ENCODE measurements at regions not wholly inside any gene's neighbourhood (a gene's known extent, or its start where the extent isn't known, plus 50 kb on each side); places are given as distances from the start of the nearest gene placed in this dataset.
"Not testable (repeated sequence)": the region's sequence is repeated elsewhere in the genome, so short reads cannot be mapped to it uniquely, and the experiment has no call there.

GRCh38 chr7:65462148-65462716 is 88.6 kb downstream of the ZNF92 start:
- TF ChIP-seq POLR2A (IDR thresholded peaks at IDR 0.05) (no peak), CTCF (IDR thresholded peaks at IDR 0.05) (no peak)
- no peaks in the 10 kb centered on the region for H3K36me3 ChIP-seq
- 43% methylated on average over 3 of the region's 3 CpGs for WGBS
- H3K9me3 ChIP-seq = no peaks in the 10 kb centered on the region
- H3K27ac ChIP-seq = no peak overlapping the region
- no peak for DNase-seq (ENCODE audit: low spot score)
- H3K4me1 ChIP-seq (replicated peaks) = no peaks in the 10 kb centered on the region
- no peak overlapping the region for H3K4me3 ChIP-seq
- intact Hi-C loops (cut with DNase I) = no loop called here
- no peaks in the 10 kb centered on the region for H3K27me3 ChIP-seq (replicated peaks; ENCODE audit: insufficient read depth)

GRCh38 chr7:65463184-65463583 is 89.5 kb downstream of the ZNF92 start:
- Histone ChIP-seq H3K27me3 (replicated peaks; ENCODE audit: insufficient read depth) (no peaks in the 10 kb centered on the region), H3K27ac (no peak overlapping the region), H3K9me3 (no peaks in the 10 kb centered on the region), H3K4me3 (no peak overlapping the region), H3K4me1 (replicated peaks) (no peaks in the 10 kb centered on the region), H3K36me3 (no peaks in the 10 kb centered on the region)
- intact Hi-C loops (cut with DNase I) = no loop called here
- no peak for DNase-seq (ENCODE audit: low spot score)
- WGBS = 88% methylated on average over 3 of the region's 3 CpGs
- TF ChIP-seq POLR2AphosphoS5 (IDR thresholded peaks at IDR 0.05) = no peak
- no peak for TF ChIP-seq POLR2A (IDR thresholded peaks at IDR 0.05)
- TF ChIP-seq CTCF (IDR thresholded peaks at IDR 0.05) = no peak

GRCh38 chr7:65469919-65470558 is 96.4 kb downstream of the ZNF92 start:
- H3K27ac ChIP-seq; H3K27me3 ChIP-seq (replicated peaks; ENCODE audit: insufficient read depth); H3K4me1 ChIP-seq (replicated peaks); DNase-seq (ENCODE audit: low spot score); H3K36me3 ChIP-seq; intact Hi-C loops (cut with DNase I); H3K9me3 ChIP-seq; H3K4me3 ChIP-seq: not testable (repeated sequence)
- WGBS = 83% methylated on average over 14 of the region's 14 CpGs

- Histone ChIP-seq H3K4me1 (replicated peaks) (no peaks in the 10 kb centered on the region), H3K4me3 (no peak overlapping the region), H3K27ac (no peak overlapping the region), H3K27me3 (replicated peaks; ENCODE audit: insufficient read depth) (no peaks in the 10 kb centered on the region), H3K9me3 (no peaks in the 10 kb centered on the region), H3K36me3 (no peaks in the 10 kb centered on the region)
- 89% methylated on average over 4 of the region's 4 CpGs for WGBS
- no peak for DNase-seq (ENCODE audit: low spot score)
- intact Hi-C loops (cut with DNase I) = no loop called here
- TF ChIP-seq CTCF (IDR thresholded peaks at IDR 0.05) (no peak), POLR2A (IDR thresholded peaks at IDR 0.05) (no peak), POLR2AphosphoS5 (IDR thresholded peaks at IDR 0.05) (no peak)
Measured at GRCh38 chr7:65471587-65471986, 97.9 kb downstream of the ZNF92 start.

- no peak for DNase-seq (ENCODE audit: low spot score)
- H3K36me3 ChIP-seq = no peaks in the 10 kb centered on the region
- no peaks in the 10 kb centered on the region for H3K4me1 ChIP-seq (replicated peaks)
- no peak overlapping the region for H3K4me3 ChIP-seq
- WGBS = 86% methylated on average over 4 of the region's 4 CpGs
- intact Hi-C loops (cut with DNase I) = no loop called here
- TF ChIP-seq CTCF (IDR thresholded peaks at IDR 0.05) (no peak), POLR2AphosphoS5 (IDR thresholded peaks at IDR 0.05) (no peak), POLR2A (IDR thresholded peaks at IDR 0.05) (no peak)
- no peak overlapping the region for H3K27ac ChIP-seq
- H3K9me3 ChIP-seq = no peaks in the 10 kb centered on the region
- H3K27me3 ChIP-seq (replicated peaks; ENCODE audit: insufficient read depth) = no peaks in the 10 kb centered on the region
Measured at GRCh38 chr7:65475040-65475726, 101.5 kb downstream of the ZNF92 start.

All from prostate gland (tissue), 2 donors.